IMR-90 (cell line): ENCODE measurements at regions not wholly inside any gene's neighbourhood (a gene's known extent, or its start where the extent isn't known, plus 50 kb on each side); places are given as distances from the start of the nearest gene placed in this dataset.

ENCODE experiments used
- ATAC-seq: fragments of 200-7000 bp; cut with Tn5 transposase; 2 replicates; pipeline ENCODE4 v1.9.1; 2020; ENCODE audit warnings: low read depth, mild to moderate bottlenecking, moderate library complexity
- BruUV-seq: library from RNA; stranded (reverse); fragments of 400-500 nt; replicated peaks from 2 replicates; lab custom pipeline; 2021; lab: Mats Ljungman, UMichigan
- CTCF ChIA-PET: fragments of 300-600 bp; formaldehyde crosslinking; extraction: SDS; loops from one replicate; lab custom pipeline; 2021; ENCODE audit warnings: antibody characterized with exemption; lab: Yijun Ruan, JAX
- POLR2A ChIA-PET: fragments of 300-600 bp; sonication (Branson Sonifier 250); formaldehyde crosslinking; loops from one replicate; lab custom pipeline; 2022; ENCODE audit warnings: antibody characterized with exemption; ENCODE audit not compliant: unreplicated experiment; lab: Charles Lee
- DNase-seq: peaks from one replicate; pipeline ENCODE4 v3.0.0; 2013
- H2AFZ ChIP-seq: replicated peaks from 2 replicates; pipeline ENCODE3; 2013; ENCODE audit warnings: low read length, mild to moderate bottlenecking; ENCODE audit not compliant: poor library complexity
- H2AK5ac ChIP-seq: 2 replicates; pipeline ENCODE4 v1.6.1; 2013; ENCODE audit warnings: low read depth, low read length, inconsistent platforms
- H2AK9ac ChIP-seq: replicated peaks from 2 replicates; pipeline ENCODE3; 2013; ENCODE audit warnings: mild to moderate bottlenecking, low read depth, low read length, moderate library complexity; ENCODE audit not compliant: poor library complexity
- H2BK120ac ChIP-seq: 2 replicates; pipeline ENCODE4 v1.6.1; 2013; ENCODE audit warnings: low read depth, low read length, inconsistent platforms
- H2BK15ac ChIP-seq: 3 replicates; pipeline ENCODE4 v1.6.1; 2013; ENCODE audit warnings: low read depth, low read length, inconsistent platforms
- H2BK20ac ChIP-seq: 2 replicates; pipeline ENCODE4 v1.6.1; 2013; ENCODE audit warnings: low read depth, mild to moderate bottlenecking, inconsistent platforms, low read length, moderate library complexity
- H2BK5ac ChIP-seq: 2 replicates; pipeline ENCODE4 v1.6.1; 2013; ENCODE audit warnings: mild to moderate bottlenecking, low read depth, low read length, inconsistent platforms; ENCODE audit not compliant: poor library complexity, severe bottlenecking
- H3K14ac ChIP-seq: replicated peaks from 2 replicates; pipeline ENCODE4 v1.6.1; 2013; ENCODE audit warnings: low read depth, low read length, inconsistent platforms
- H3K18ac ChIP-seq: 2 replicates; pipeline ENCODE4 v1.6.1; 2013; ENCODE audit warnings: low read depth, low read length, control low read depth
- H3K23ac ChIP-seq: 2 replicates; pipeline ENCODE4 v1.6.1; 2013; ENCODE audit warnings: low read depth, low read length, inconsistent platforms
- H3K27ac ChIP-seq: 2 replicates; pipeline ENCODE4 v1.5.1; 2013; ENCODE audit warnings: mild to moderate bottlenecking, control low read depth, low read length; ENCODE audit not compliant: insufficient read depth
- H3K27me3 ChIP-seq: 2 replicates; pipeline ENCODE4 v1.6.1; 2013; ENCODE audit warnings: low read length; ENCODE audit not compliant: control insufficient read depth, insufficient read depth
- H3K36me3 ChIP-seq: 2 replicates; pipeline ENCODE4 v1.6.1; 2013; ENCODE audit warnings: low read length, mixed read lengths; ENCODE audit not compliant: control insufficient read depth, insufficient read depth
- H3K4ac ChIP-seq: 2 replicates; pipeline ENCODE4 v1.6.1; 2013; ENCODE audit warnings: low read depth, low read length, inconsistent platforms
- H3K4me1 ChIP-seq: 2 replicates; pipeline ENCODE4 v1.6.1; 2013; ENCODE audit warnings: low read length, mixed read lengths; ENCODE audit not compliant: control insufficient read depth, insufficient read depth
- H3K4me2 ChIP-seq: 2 replicates; pipeline ENCODE4 v1.6.1; 2013; ENCODE audit warnings: low read depth, mild to moderate bottlenecking, control low read depth, low read length, moderate library complexity
- H3K4me3 ChIP-seq: 2 replicates; pipeline ENCODE4 v1.5.1; 2013; ENCODE audit warnings: low read depth, mild to moderate bottlenecking, control low read depth, low read length, moderate library complexity; ENCODE audit not compliant: insufficient read depth
- H3K56ac ChIP-seq: 2 replicates; pipeline ENCODE4 v1.6.1; 2013; ENCODE audit warnings: low read length, inconsistent platforms; ENCODE audit not compliant: insufficient read depth; ENCODE audit errors: extremely low read depth
- H3K79me1 ChIP-seq, 2 experiments: 2 replicates each; pipeline ENCODE4 v1.6.1; 2013; ENCODE audit warnings: low read length in 2 of 2, inconsistent platforms in 1 of 2, low read depth in 1 of 2
- H3K9ac ChIP-seq: 2 replicates; pipeline ENCODE4 v1.6.1; 2013; ENCODE audit warnings: low read depth, low read length, control low read depth
- H3K9me1 ChIP-seq: 2 replicates; pipeline ENCODE4 v1.6.1; 2013; ENCODE audit warnings: low read length, inconsistent platforms; ENCODE audit not compliant: insufficient read depth
- H3K9me3 ChIP-seq: 2 replicates; pipeline ENCODE4 v1.6.1; 2013; ENCODE audit warnings: low read length; ENCODE audit not compliant: control insufficient read depth, insufficient read depth
- H4K20me1 ChIP-seq: 2 replicates; pipeline ENCODE4 v1.6.1; 2013; ENCODE audit warnings: low read length, inconsistent platforms; ENCODE audit not compliant: insufficient read depth
- H4K5ac ChIP-seq: 2 replicates; pipeline ENCODE4 v1.6.1; 2013; ENCODE audit warnings: mild to moderate bottlenecking, low read depth, low read length, control low read depth
- H4K8ac ChIP-seq, 2 experiments: 2 replicates each; pipeline ENCODE4 v1.6.1; 2013; ENCODE audit warnings: low read depth in 2 of 2, low read length in 2 of 2, control low read depth in 1 of 2, inconsistent platforms in 1 of 2
- H4K91ac ChIP-seq: 2 replicates; pipeline ENCODE4 v1.6.1; 2013; ENCODE audit warnings: low read depth, low read length, inconsistent platforms; ENCODE audit not compliant: insufficient read depth
- BHLHE40 ChIP-seq: fragments of 150-350 bp; IDR thresholded peaks from 2 replicates; pipeline ENCODE4 v1.6.1; 2016; ENCODE audit warnings: mild to moderate bottlenecking, low read depth, low read length
- CEBPB ChIP-seq: IDR thresholded peaks from 2 replicates; pipeline ENCODE4 v1.6.1; 2012; ENCODE audit warnings: low read depth, low read length, improper control_type of control experiment
- CHD1 ChIP-seq: IDR thresholded peaks from 2 replicates; pipeline ENCODE4 v1.6.1; 2012; ENCODE audit warnings: low read depth, low read length, improper control_type of control experiment
- CTCF ChIP-seq: conservative IDR thresholded peaks from 2 replicates; pipeline ENCODE4 v1.5.1; 2012; ENCODE audit warnings: mild to moderate bottlenecking, low read depth, low read length, improper control_type of control experiment
- ELK1 ChIP-seq: fragments of 150-350 bp; IDR thresholded peaks from 2 replicates; pipeline ENCODE4 v1.6.1; 2016; ENCODE audit warnings: low read depth, mild to moderate bottlenecking, low read length, moderate library complexity, borderline replicate concordance
- FOS ChIP-seq: fragments of 150-350 bp; IDR thresholded peaks from 2 replicates; pipeline ENCODE4 v1.6.1; 2016; ENCODE audit warnings: low read depth, low read length
- MAFK ChIP-seq: IDR thresholded peaks from 2 replicates; pipeline ENCODE4 v1.6.1; 2012; ENCODE audit warnings: low read depth, low read length, improper control_type of control experiment
- MAZ ChIP-seq: IDR thresholded peaks from 2 replicates; pipeline ENCODE4 v1.6.1; 2012; ENCODE audit warnings: low read depth, mild to moderate bottlenecking, low read length, improper control_type of control experiment, moderate library complexity, borderline replicate concordance
- RAD21 ChIP-seq: IDR thresholded peaks from 2 replicates; pipeline ENCODE4 v1.6.1; 2012; ENCODE audit warnings: low read length, improper control_type of control experiment
- RCOR1 ChIP-seq: IDR thresholded peaks from 2 replicates; pipeline ENCODE4 v1.6.1; 2012; ENCODE audit warnings: mild to moderate bottlenecking, low read length, improper control_type of control experiment; ENCODE audit not compliant: insufficient replicate concordance
- RFX5 ChIP-seq: IDR thresholded peaks from 2 replicates; pipeline ENCODE4 v1.8.0; 2012; ENCODE audit warnings: low read depth, mild to moderate bottlenecking, low read length, moderate library complexity
- SMC3 ChIP-seq: fragments of 150-350 bp; IDR thresholded peaks from 2 replicates; pipeline ENCODE4 v1.6.1; 2016; ENCODE audit warnings: low read depth, mild to moderate bottlenecking, antibody characterized with exemption, low read length, moderate library complexity
- USF2 ChIP-seq: fragments of 150-350 bp; IDR thresholded peaks from 2 replicates; pipeline ENCODE4 v1.6.1; 2017; ENCODE audit warnings: mild to moderate bottlenecking, antibody characterized with exemption, low read length, low read depth
- WGBS, 2 experiments: methylation state at CpG; one replicate each; pipeline versions ENCODE4 v1.1.5 to v1.1.7; 2013; ENCODE audit warnings: missing lambda C conversion rate in 2 of 2; ENCODE audit not compliant: insufficient read length in 1 of 2; ENCODE audit errors: extremely low coverage in 2 of 2; 5-methylcytosine and 5-hydroxymethylcytosine counted together
- dilution Hi-C: fragments of 300-500 bp; cut with HindIII; formaldehyde crosslinking; loops from one replicate; pipeline ENCODE4 v1.14.3; 2018; ENCODE audit warnings: low sequenced_read_pairs; ENCODE audit not compliant: unreplicated experiment
- in situ Hi-C: fragments of 300-500 bp; cut with MboI; formaldehyde crosslinking; loops from 3 replicates; pipeline ENCODE4 v1.14.3; 2019; ENCODE audit warnings: low sequenced_read_pairs, inconsistent platforms, mixed read lengths
- intact Hi-C: fragments of 100-400 bp; cut with micrococcal nuclease; formaldehyde crosslinking; loops from 2 replicates; pipeline ENCODE4 v1.10.0; 2022

GRCh38 chr18:51401912-51402311 lies 204.4 kb upstream of the MEX3C start:
- H3K9ac ChIP-seq: no peak overlapping the region
- no peak overlapping the region for H2BK15ac ChIP-seq
- intact Hi-C loops (no loop called here), in situ Hi-C loops (no loop called here), dilution Hi-C loops (no loop called here)
- no peaks in the 10 kb centered on the region for H3K9me1 ChIP-seq
- no peak overlapping the region for H3K56ac ChIP-seq
- no TSS peak for BruUV-seq
- no CpG with 5 or more reads among the region's 2 CpGs for WGBS, 2 experiments
- H3K36me3 ChIP-seq: no peaks in the 10 kb centered on the region
- H3K4ac ChIP-seq: no peak overlapping the region
- no peak overlapping the region for H4K5ac ChIP-seq
- H4K91ac ChIP-seq: no peak overlapping the region
- no peak overlapping the region for H3K18ac ChIP-seq
- peaks cover 10% of the 10 kb centered on the region for H3K9me3 ChIP-seq
- H2AK5ac ChIP-seq: no peak overlapping the region
- no peak overlapping the region for H3K4me3 ChIP-seq
- no peaks in the 10 kb centered on the region for H3K4me1 ChIP-seq
- no peak overlapping the region for H2AFZ ChIP-seq
- no peak overlapping the region for H2BK5ac ChIP-seq
- H2AK9ac ChIP-seq: no peak overlapping the region
- H4K20me1 ChIP-seq: no peaks in the 10 kb centered on the region
- H2BK20ac ChIP-seq: no peak overlapping the region
- DNase-seq (no peak), ATAC-seq (no peak)
- no peak for TF ChIP-seq RCOR1
- TF ChIP-seq CHD1: no peak
- no peak for TF ChIP-seq RAD21
- TF ChIP-seq FOS: no peak
- TF ChIP-seq ELK1: no peak
- no peak for TF ChIP-seq RFX5
- TF ChIP-seq MAZ: no peak
- no peak for TF ChIP-seq CEBPB
- no peak for TF ChIP-seq CTCF
- no peak for TF ChIP-seq USF2
- no peak for TF ChIP-seq BHLHE40
- TF ChIP-seq SMC3: no peak
- no peak for TF ChIP-seq MAFK
- no peak overlapping the region for H3K23ac ChIP-seq
- H3K14ac ChIP-seq: no peak overlapping the region
- no peaks in the 10 kb centered on the region for H3K79me1 ChIP-seq
- ChIA-PET CTCF (no interaction called here), POLR2A (no interaction called here)
- H2BK120ac ChIP-seq: no peak overlapping the region
- H3K27ac ChIP-seq: no peak overlapping the region
- H3K4me2 ChIP-seq: no peak overlapping the region
- no peaks in the 10 kb centered on the region for H3K27me3 ChIP-seq
- no peak overlapping the region for H4K8ac ChIP-seq
